HepG2 (cell line): ENCODE measurements at regions not wholly inside any gene's neighbourhood (a gene's known extent, or its start where the extent isn't known, plus 50 kb on each side); places are given as distances from the start of the nearest gene placed in this dataset.

Source experiments
- ATAC-seq: fragments of 200-7000 bp; cut with Tn5 transposase; 3 replicates; pipeline ENCODE4 v1.9.1; 2020; ENCODE audit warnings: mild to moderate bottlenecking, moderate library complexity
- BruUV-seq: library from RNA; stranded (reverse); fragments of 400-500 nt; replicated peaks from 2 replicates; lab custom pipeline; 2021; lab: Mats Ljungman, UMichigan
- CTCF ChIA-PET: fragments of 300-600 bp; formaldehyde crosslinking; extraction: SDS; loops from one replicate; lab custom pipeline; 2021; ENCODE audit warnings: low total read pairs, inconsistent platforms, low intra/inter-chr PET ratio; lab: Yijun Ruan, JAX
- POLR2A ChIA-PET: fragments of 350-600 bp; sonication (Branson Sonifier 250); formaldehyde crosslinking; loops from one replicate; lab custom pipeline; 2020; ENCODE audit warnings: antibody characterized with exemption, inconsistent platforms; lab: Yijun Ruan, JAX
- DNase-seq: peaks from one replicate; pipeline ENCODE4 v3.0.0-alpha.2; 2015; ENCODE audit warnings: low spot score
- FAIRE-seq: peaks from 3 replicates; lab custom pipeline; 2011; peaks lifted over from hg19 to GRCh38; lab: Jason Lieb, UNC
- H2AFZ ChIP-seq: one replicate; pipeline ENCODE4 v1.6.1; 2011; ENCODE audit warnings: low read length, inconsistent platforms
- H3K27ac ChIP-seq: fragments of 300-600 bp; 3 replicates; pipeline ENCODE4 v1.8.0; 2011; ENCODE audit warnings: mixed run types, mild to moderate bottlenecking, mixed read lengths, low read length, inconsistent platforms; ENCODE audit not compliant: insufficient read depth; ENCODE audit errors: extremely low read length
- H3K27me3 ChIP-seq, 2 experiments: fragments of 200-600 bp in 1 of 2; 2 replicates in 1 of 2; 3 replicates in 1 of 2; pipeline versions ENCODE4 v1.6.0 to v1.8.0; 2011; ENCODE audit warnings: low read length in 2 of 2, mild to moderate bottlenecking in 2 of 2, moderate library complexity in 2 of 2, inconsistent platforms in 1 of 2; ENCODE audit not compliant: insufficient read depth in 2 of 2, control insufficient read depth in 1 of 2
- H3K36me3 ChIP-seq, 2 experiments: fragments of 200-600 bp in 1 of 2; replicated peaks in 1 of 2; 2 replicates in 1 of 2; 3 replicates in 1 of 2; pipeline versions ENCODE4 v1.5.1 to v1.8.0; 2011; ENCODE audit warnings: low read length in 2 of 2, inconsistent platforms in 1 of 2; ENCODE audit not compliant: insufficient read depth in 2 of 2, control insufficient read depth in 1 of 2
- H3K4me1 ChIP-seq: 2 replicates; pipeline ENCODE4 v1.5.1; 2012; ENCODE audit warnings: low read length, inconsistent platforms; ENCODE audit not compliant: insufficient read depth
- H3K4me2 ChIP-seq: 2 replicates; pipeline ENCODE4 v1.6.0; 2011; ENCODE audit warnings: low read depth, low read length, inconsistent platforms
- H3K4me3 ChIP-seq, 3 experiments: fragments of 200-600 bp in 1 of 3; sonication (generic), shearing (Covaris generic) in 1 of 3; replicated peaks in 1 of 3; 2 replicates each; pipeline ENCODE4 v1.5.1; 2011 to 2016; ENCODE audit warnings: low read length in 3 of 3, inconsistent platforms in 2 of 3, low read depth in 2 of 3, mild to moderate bottlenecking in 2 of 3, control low read depth in 1 of 3, mixed read lengths in 1 of 3; ENCODE audit not compliant: insufficient read depth in 1 of 3
- H3K79me2 ChIP-seq: one replicate; pipeline ENCODE4 v1.6.1; 2011; ENCODE audit warnings: low read length, inconsistent platforms; ENCODE audit not compliant: insufficient read depth
- H3K9ac ChIP-seq: 2 replicates; pipeline ENCODE4 v1.6.0; 2011; ENCODE audit warnings: mild to moderate bottlenecking, low read depth, low read length, inconsistent platforms; ENCODE audit not compliant: insufficient read depth
- H3K9me3 ChIP-seq: 2 replicates; pipeline ENCODE4 v1.5.1; 2012; ENCODE audit warnings: mild to moderate bottlenecking, low read length
- H4K20me1 ChIP-seq: 2 replicates; pipeline ENCODE4 v1.6.0; 2011; ENCODE audit warnings: inconsistent platforms, mild to moderate bottlenecking, low read length, moderate library complexity; ENCODE audit not compliant: insufficient read depth
- ARNT2 ChIP-seq: sonication (generic); formaldehyde crosslinking; IDR thresholded peaks from 2 replicates; pipeline ENCODE4 v1.8.0; 2022; ENCODE audit warnings: mild to moderate bottlenecking, low read depth, missing genetic modification reagents, moderate library complexity
- TAF1 ChIP-seq: sonication (generic); formaldehyde crosslinking; IDR thresholded peaks from 2 replicates; pipeline ENCODE4 v1.4.0; 2020; ENCODE audit warnings: missing genetic modification reagents
- ZNF317 ChIP-seq: sonication (generic); formaldehyde crosslinking; IDR thresholded peaks from 2 replicates; pipeline ENCODE4 v1.5.0; 2020; ENCODE audit warnings: mild to moderate bottlenecking, missing genetic modification reagents
- ZNF546 ChIP-seq: sonication (generic); formaldehyde crosslinking; conservative IDR thresholded peaks from 2 replicates; pipeline ENCODE4 v1.8.1; 2023; ENCODE audit warnings: mild to moderate bottlenecking, missing genetic modification reagents
- ZNF564 ChIP-seq: sonication (generic); formaldehyde crosslinking; IDR thresholded peaks from 2 replicates; pipeline ENCODE4 v1.8.1; 2023; ENCODE audit warnings: mild to moderate bottlenecking, missing genetic modification reagents
- ZNF674 ChIP-seq: sonication (generic); formaldehyde crosslinking; IDR thresholded peaks from 2 replicates; pipeline ENCODE4 v1.5.0; 2020; ENCODE audit warnings: low read depth, mild to moderate bottlenecking, missing genetic modification reagents
- WGBS: methylation state at CpG from one replicate; pipeline ENCODE4 v1.1.6; 2017; ENCODE audit warnings: low lambda C conversion rate; 5-methylcytosine and 5-hydroxymethylcytosine counted together
- in situ Hi-C: cut with HindIII; loops from 2 replicates; pipeline ENCODE4 v1.10.0; 2017; ENCODE audit warnings: low pct_unique_long_range_greater_than_20kb; ENCODE audit not compliant: extremely low pct_ligation_motif_present
- intact Hi-C: fragments of 100-400 bp; cut with micrococcal nuclease; formaldehyde crosslinking; loops from one replicate; pipeline ENCODE4 v1.10.0; 2022; ENCODE audit not compliant: unreplicated experiment
- TF ChIP-seq, protein P1 (sequence below): sonication (generic); formaldehyde crosslinking; IDR thresholded peaks from 2 replicates; pipeline ENCODE4 v1.8.0; 2022; ENCODE audit warnings: missing genetic modification reagents, mild to moderate bottlenecking, borderline replicate concordance
- TF ChIP-seq, protein P2 (sequence below): IDR thresholded peaks from 2 replicates; pipeline ENCODE4 v1.6.1; 2016; ENCODE audit warnings: missing genetic modification reagents, missing compliant biosample characterization
- TF ChIP-seq, protein P3 (sequence below): IDR thresholded peaks from 2 replicates; pipeline ENCODE4 v1.6.1; 2016; ENCODE audit warnings: missing compliant biosample characterization, missing genetic modification reagents, borderline replicate concordance

DNA sequence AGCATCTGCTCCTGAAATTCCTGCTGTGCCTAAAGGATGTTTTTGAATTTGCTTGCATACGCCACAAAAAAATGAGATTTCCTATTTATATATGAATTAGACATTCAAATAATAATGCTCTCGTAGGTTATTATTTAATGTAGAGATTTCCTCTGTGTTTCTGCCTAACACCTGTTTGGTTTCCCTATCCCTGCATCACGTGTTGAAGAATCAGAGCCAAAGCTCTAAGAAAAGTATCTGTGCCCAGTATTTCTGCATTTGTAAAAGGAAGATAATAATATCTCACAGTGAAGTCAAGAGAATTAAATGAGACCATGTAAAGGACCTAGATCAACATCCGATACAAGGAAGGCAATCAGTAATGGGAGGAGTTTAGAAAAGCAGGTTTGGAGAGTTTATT lies 179.5 kb downstream of the HNRNPD start:
- CTCF ChIA-PET: no interaction called here
- Histone ChIP-seq H3K4me2 (no peak overlapping the region), H4K20me1 (no peaks in the 10 kb centered on the region), H3K27me3 (no peaks in the 10 kb centered on the region; a peak in 1 of 5 replicates), H2AFZ (no peak overlapping the region), H3K79me2 (no peaks in the 10 kb centered on the region), H3K27ac (no peak overlapping the region), H3K4me1 (no peaks in the 10 kb centered on the region), H3K9me3 (no peaks in the 10 kb centered on the region), H3K9ac (no peak overlapping the region), H3K36me3 (no peaks in the 10 kb centered on the region), H3K4me3 (no peak overlapping the region)
- FAIRE-seq: no peak
- TF ChIP-seq, protein P1, sequence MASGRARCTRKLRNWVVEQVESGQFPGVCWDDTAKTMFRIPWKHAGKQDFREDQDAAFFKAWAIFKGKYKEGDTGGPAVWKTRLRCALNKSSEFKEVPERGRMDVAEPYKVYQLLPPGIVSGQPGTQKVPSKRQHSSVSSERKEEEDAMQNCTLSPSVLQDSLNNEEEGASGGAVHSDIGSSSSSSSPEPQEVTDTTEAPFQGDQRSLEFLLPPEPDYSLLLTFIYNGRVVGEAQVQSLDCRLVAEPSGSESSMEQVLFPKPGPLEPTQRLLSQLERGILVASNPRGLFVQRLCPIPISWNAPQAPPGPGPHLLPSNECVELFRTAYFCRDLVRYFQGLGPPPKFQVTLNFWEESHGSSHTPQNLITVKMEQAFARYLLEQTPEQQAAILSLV (CRISPR knock-in tag): no peak
- no TSS peak for BruUV-seq
- POLR2A ChIA-PET: no interaction called here
- DNase-seq: no peak
- in situ Hi-C loops: no loop called here
- WGBS: 2% methylated on average over 4 of the region's 4 CpGs
- ATAC-seq: no peak
- intact Hi-C loops: no loop called here

DNA sequence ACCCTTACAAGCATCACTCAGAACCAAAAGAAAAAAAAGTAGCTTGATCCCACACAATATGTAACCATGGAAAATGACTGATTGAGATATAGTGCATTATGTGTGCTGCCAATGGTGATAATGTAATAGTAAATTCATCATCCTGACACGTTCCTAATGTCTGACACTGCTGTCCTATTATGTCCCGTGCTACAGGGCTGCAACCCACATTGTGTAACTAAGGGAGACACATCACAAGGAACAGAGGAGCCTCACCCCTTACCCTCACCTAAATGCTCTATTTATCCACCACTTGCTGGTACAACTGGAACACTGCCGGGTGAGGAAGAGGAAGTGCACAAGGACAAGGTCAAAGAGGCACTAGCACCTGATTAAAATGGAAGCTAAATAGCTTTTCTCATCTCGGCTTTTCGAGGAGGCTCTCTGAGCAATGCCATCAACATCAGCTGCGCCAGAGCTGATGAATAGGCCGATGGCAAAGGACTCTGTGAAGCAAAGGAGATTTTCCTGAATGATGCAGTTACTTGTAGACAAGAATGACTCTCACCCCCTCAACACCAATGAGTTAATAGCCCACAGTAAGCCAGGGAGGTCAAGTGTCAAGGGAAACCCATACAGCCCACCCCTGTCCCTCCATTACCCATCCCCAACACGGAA lies 181.6 kb downstream of the HNRNPD start:
- Histone ChIP-seq H3K4me1 (no peaks in the 10 kb centered on the region), H4K20me1 (no peaks in the 10 kb centered on the region), H3K9me3 (no peaks in the 10 kb centered on the region), H3K27ac (no peak overlapping the region), H3K9ac (no peak overlapping the region), H3K27me3 (no peaks in the 10 kb centered on the region; a peak in 1 of 5 replicates), H3K36me3 (no peaks in the 10 kb centered on the region), H3K4me2 (no peak overlapping the region), H3K4me3 (no peak overlapping the region), H2AFZ (no peak overlapping the region), H3K79me2 (no peaks in the 10 kb centered on the region)
- ATAC-seq (no peak), FAIRE-seq (no peak), DNase-seq (no peak)
- intact Hi-C loops: no loop called here
- CTCF ChIA-PET: no interaction called here
- WGBS: 2% methylated on average over 8 of the region's 8 CpGs
- TF ChIP-seq ZNF674 (CRISPR knock-in tag) (no peak), ARNT2 (CRISPR knock-in tag) (no peak), ZNF564 (no peak), ZNF546 (no peak), ZNF317 (CRISPR knock-in tag) (no peak), TAF1 (CRISPR knock-in tag) (no peak)
- TF ChIP-seq, protein P2, sequence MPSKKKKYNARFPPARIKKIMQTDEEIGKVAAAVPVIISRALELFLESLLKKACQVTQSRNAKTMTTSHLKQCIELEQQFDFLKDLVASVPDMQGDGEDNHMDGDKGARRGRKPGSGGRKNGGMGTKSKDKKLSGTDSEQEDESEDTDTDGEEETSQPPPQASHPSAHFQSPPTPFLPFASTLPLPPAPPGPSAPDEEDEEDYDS (CRISPR knock-in tag): no peak
- TF ChIP-seq, protein P3, sequence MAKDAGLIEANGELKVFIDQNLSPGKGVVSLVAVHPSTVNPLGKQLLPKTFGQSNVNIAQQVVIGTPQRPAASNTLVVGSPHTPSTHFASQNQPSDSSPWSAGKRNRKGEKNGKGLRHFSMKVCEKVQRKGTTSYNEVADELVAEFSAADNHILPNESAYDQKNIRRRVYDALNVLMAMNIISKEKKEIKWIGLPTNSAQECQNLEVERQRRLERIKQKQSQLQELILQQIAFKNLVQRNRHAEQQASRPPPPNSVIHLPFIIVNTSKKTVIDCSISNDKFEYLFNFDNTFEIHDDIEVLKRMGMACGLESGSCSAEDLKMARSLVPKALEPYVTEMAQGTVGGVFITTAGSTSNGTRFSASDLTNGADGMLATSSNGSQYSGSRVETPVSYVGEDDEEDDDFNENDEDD: no peak
- BruUV-seq: no TSS peak
- POLR2A ChIA-PET: no interaction called here
- in situ Hi-C loops: no loop called here
